Activated T-cell treated with anti-CD3 and anti-CD28 coated beads for 48 hours (primary cell): ENCODE measurements at regions not wholly inside any gene's neighbourhood (a gene's known extent, or its start where the extent isn't known, plus 50 kb on each side); places are given as distances from the start of the nearest gene placed in this dataset.
"Not testable (repeated sequence)": the region's sequence is repeated elsewhere in the genome, so short reads cannot be mapped to it uniquely, and the experiment has no call there.

Source experiments
- DNase-seq: peaks from one replicate; pipeline ENCODE4 v3.0.0-alpha.2; 2020; ENCODE audit warnings: low read depth

DNA sequence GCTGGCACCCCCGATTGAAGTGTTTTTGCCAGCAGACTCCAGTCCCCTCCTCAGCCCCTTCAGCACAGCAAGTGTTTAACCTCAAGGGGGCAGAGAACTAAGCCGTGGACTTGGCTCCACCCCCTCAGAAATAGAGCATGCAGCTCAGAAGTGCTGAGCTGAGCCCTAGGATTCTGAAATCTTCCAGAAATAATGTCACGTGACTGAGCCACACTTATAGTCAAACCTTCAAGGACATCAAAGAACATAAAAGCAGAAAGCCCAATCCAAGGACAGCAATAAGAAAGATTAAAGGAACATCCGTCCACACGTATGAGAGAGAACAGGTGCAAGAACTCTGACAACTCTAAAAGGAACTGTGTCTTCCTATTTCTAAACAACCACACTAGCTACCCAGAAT lies 317.7 kb upstream of the LRFN5 start:
- DNase-seq = no peak

DNA sequence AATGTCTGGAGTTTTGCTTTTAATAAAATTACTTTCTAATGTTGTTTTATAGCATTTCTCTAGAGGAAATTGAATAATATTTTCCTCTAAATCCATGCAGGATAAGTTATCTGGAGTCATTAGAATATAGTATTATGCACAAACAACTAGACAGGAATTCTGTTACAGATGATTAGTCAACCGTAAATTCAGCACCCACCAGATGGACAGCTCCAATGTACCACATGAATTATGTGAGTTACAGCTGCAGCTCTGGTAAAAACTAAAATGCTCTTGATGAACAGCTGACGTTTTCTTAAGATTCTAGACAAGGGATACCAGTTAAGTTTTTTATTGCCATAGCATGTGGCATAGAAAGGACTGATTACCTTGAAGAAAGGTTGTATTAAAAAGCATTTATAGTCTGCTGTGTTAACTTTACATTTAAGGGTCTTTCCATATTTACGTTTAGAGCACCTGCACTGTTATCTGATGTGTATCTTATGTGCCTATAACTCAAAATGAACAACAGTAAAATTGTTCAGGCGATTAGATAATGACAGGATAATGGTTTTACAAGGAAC lies 321.4 kb upstream of the LRFN5 start:
- DNase-seq = no peak

DNA sequence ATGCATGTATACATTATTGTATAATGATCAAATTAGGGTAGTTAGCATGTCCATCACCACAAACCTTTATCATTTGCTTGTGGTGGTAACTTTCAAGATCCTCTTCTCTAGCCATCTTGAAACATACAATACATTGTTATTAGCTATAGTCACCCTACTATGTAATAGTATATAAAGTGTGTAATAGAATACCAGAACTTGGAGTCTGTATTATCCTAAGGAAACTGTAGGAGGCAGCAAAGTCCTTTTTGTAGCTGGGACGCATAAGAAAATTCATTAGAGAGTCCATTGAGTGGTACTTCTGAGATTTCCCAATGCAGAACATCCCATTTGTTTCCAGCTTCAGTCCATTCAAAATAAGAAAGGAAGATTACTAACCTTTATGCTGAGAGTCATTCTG lies 325.9 kb upstream of the LRFN5 start:
- no peak for DNase-seq

DNA sequence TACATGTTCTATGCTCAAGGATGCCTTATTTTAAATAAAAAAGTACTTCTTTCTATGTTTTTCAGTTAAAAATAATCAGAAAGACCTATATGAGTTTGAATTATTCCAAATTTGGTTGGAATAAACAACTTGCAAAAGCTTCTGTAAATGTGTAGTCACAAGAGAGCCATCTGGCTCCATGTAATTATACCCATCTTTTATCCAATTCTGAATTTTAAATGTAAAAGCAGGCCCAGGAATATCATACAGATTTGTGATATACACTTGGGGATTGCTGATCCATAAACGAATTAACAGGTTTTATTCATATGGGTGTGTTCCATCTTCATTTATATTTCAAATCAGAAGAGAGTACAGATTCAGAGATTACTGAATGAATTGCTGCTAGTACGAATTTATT lies 329.2 kb upstream of the LRFN5 start:
- no peak for DNase-seq

DNA sequence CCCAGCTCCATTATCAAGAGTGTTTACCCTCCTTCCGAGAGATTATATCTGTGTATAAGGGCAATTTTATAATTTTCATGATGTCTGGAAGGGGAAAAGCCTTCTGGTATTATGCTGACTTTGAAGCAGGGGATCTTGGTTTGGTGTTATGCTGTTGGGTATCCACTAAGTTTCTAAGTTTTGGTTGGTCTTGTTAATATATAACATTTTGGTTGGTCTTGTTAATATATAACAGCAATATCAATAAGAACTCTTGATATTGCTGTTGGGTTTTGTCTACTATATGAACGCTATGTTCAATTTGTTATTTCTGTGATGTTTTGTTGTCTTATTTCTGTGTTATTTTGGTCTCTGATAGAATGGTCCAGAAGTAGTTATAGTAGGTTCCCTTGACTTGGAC lies 349.2 kb upstream of the LRFN5 start:
- DNase-seq = no peak

DNA sequence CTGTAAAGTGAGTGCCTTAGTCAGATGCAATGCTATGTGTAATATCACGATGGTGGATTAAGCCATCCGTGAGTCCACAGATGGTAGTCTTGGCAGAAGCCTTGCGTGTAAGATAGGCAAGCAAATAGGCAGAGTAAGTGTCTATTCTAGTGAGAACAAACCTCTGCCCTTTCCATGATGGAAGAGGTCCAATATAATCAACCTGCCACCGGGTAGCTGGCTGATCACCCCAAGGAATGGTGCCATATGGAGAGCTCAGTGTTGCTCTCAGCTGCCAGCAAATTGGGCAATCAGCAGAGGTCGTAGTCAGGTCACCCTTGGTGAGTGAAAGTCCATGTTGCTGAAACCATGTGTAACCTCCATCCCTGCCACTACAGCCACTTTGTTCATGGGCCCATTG lies 371.2 kb upstream of the LRFN5 start:
- no peak for DNase-seq

DNA sequence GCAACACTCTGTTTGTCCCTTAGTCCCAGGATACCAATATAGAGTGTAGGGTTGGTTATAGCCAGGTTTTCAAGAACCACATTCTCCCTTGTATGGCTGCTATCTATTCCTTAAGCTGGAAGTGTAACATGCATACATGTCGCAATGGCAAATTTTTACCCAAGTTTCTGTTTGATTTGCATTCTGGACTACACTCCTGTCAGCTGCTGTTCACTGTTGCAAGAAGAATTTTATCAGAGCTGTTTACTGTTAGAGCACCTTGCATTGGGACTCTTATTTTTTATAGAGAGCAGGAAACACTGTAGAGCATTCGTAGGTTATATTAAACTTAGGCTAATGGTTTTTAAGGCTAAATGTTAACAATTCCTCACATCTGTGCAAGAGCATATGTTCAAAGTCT lies 376.0 kb upstream of the LRFN5 start:
- DNase-seq = no peak

DNA sequence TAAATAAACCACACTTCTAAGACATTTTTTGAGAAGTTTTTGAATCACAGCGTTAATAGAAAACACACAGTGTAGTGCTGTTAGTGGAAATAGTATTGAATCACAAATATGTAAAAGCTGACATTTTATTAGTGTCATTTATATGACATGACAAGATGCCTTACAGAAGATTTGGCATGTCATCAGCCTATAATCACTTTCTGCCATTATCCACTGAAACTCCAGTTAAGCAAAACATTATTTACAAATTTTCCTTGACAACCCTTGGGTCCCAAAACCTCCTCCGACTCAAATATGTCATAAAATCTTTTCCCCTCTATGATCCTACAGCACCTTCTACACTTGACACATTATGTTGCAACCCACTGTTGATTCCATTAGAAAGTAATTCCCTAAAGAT lies 376.9 kb upstream of the LRFN5 start:
- no peak for DNase-seq

DNA sequence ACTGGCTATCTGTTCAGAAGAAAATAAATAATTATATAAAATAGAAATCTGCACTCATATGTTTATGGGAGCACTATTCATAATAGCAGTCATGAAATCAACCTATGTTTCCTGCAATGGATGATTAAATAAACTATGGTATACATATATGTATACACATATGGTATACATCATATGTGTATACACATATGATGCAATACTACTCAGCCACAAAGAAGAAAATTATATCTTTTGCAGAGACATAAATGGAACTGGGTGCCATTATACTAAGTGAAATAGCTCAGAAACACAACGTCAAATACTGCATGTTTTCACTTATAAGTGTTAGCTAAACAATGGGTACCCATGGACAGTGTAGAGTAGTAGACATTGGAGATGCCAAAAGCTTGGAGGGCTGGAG lies 381.2 kb upstream of the LRFN5 start:
- no peak for DNase-seq

DNA sequence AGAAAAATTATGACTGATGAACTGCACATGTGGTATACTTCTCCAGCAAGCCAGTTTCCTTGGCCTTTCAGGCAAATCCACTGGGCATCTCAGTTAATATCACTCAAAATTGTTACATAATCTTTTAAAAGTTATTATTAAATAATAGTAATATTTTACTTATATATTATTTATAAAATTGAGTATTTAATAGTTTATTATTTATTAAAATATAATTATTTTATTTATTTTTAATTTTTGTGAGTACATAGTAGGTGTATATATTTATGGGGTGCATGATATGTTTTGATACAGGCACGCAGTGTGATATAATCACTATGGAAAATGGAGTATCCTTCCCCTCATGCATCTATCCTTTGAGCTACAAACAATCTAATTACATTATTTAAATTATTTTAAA lies 384.1 kb upstream of the LRFN5 start:
- DNase-seq = no peak

DNA sequence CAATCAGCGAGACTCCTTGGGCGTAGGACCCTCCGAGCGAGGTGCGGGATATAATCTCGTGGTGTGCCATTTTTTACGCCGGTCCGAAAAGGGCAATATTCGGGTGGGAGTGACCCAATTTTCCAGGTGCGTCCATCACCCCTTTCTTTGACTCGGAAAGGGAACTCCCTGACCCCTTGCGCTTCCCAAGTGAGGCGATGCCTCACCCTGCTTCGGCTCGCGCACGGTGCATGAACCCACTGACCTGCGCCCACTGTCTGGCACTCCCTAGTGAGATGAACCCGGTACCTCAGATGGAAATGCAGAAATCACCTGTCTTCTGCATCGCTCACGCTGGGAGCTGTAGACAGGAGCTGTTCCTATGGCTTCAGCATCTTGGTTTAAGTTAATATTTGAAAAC lies 391.7 kb upstream of the LRFN5 start:
- DNase-seq = not testable (repeated sequence)

DNA sequence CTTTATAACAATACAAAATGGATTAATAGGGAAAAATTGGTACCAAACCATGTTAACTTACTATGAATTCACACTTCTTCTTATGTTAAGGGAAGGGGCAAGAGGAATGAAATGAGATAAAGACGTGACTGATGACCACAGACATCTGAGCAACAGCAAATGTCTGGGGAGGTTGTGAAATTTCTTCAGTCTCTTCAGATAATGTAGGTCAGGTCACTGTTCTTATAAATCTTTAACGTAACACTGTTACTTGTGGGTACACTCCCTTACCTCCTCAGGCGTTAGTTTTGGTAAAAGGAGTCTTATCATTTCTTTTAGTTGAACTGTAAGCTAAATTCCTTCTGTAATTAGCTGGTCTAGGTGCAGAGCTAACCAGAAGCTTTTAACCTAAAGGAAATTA lies 405.0 kb upstream of the LRFN5 start:
- DNase-seq = no peak

DNA sequence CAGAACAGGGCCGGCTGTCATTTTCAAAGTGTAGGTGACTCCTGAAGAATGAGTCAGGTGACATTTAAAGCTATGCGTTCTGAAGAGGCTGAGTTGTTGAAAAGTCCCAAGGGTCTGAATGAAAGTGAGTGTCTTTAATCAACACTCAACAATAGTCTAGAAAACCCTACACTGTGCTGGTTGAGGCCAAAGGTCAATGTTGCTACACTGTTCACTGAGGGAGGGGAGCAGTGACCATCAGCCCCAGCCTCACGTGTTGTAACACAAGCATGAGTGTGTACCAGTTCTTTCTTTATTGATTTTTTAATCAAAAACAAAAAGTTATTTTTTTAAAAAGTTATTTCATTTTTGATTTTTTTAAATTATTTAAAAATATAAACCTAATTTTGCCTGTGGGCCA lies 418.8 kb upstream of the LRFN5 start:
- DNase-seq = no peak

DNA sequence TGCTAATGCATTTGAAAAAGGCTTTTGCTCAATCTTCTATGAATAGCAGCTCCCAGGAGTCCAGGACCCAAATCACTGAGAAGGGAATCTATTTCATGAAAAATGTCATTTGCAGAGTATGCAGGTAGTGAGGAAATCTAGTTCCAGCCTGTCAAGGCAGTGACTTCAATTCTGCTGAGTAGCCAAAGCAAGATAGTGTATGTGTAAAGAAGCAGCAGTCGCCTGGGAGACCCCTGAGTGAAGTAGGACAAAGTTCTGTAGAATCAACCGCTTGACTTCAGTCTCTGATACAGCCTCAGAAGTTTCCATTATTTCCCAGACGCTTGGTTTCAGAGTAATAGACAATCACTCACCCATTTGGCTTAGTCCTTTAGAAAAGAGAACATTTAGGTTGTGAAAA lies 435.6 kb upstream of the LRFN5 start:
- no peak for DNase-seq

DNA sequence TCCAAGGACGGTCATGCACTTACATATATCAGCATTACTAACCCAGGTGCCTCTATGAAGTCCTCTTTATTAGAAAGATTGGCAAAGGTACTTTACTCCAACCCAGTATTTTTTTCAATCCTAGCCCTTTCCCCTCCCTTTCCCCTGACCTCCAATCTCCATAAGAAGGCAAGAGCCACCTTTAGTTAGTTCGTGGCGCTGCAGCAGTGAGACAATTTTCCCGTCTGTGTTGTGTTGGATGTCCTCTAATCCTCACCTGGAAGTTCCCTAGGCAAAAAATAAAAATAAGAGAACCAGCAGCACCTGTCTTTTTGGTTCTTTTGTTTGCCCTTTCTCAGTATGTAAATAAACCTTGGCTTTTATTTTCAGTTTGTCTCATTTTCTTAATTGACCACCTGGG lies 439.6 kb upstream of the LRFN5 start:
- DNase-seq = no peak

DNA sequence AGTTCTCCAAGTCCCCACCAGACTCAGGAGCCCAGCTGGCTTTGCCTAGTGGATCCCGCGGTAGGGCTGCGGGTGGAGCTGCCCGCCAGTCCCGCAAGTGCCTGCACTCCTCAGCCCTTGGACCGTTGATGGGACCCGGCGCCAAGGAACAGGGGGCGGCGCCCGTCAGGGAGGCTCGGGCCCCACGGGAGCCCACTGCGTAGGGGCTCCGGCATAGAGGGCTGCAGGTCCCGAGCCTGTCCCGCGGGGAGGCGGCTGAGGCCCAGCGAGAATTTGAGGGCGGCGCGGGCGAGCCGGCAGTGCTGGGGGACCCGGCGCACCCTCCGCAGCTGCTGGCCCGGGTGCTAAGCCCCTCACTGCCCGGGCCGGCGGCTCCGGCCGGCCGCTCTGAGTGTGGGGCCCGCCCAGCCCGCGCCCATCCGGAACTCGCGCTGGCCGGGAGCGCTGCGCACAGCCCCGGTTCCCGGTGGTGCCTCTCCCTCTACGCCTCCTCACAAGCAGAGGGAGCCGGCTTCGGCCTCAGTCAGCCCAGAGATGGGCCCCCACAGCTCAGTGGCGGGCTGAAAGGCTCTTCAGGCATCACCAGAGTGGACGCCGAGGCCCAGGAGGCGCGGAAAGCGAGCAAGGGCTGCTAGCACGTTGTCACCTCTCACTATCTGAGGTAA lies 452.4 kb upstream of the LRFN5 start:
- DNase-seq = no peak

DNA sequence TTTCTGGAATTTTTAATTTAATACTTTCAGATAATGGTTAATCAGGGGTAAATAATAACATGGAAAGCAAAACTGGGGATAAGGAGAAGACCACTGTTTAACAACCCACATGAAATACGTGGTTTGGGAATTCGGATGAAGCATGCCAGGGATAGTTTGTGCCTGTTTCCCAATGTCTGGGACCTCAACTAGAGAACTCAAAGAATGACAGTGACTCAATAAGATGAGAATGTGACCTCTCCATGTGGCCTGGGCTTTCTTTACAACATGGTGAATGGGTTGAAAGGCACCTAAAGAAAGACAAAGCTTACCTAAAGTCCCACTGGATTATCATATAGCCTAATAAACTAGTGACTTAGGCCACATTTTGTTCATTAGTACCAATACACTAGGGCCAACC lies 460.3 kb upstream of the LRFN5 start:
- no peak for DNase-seq

DNA sequence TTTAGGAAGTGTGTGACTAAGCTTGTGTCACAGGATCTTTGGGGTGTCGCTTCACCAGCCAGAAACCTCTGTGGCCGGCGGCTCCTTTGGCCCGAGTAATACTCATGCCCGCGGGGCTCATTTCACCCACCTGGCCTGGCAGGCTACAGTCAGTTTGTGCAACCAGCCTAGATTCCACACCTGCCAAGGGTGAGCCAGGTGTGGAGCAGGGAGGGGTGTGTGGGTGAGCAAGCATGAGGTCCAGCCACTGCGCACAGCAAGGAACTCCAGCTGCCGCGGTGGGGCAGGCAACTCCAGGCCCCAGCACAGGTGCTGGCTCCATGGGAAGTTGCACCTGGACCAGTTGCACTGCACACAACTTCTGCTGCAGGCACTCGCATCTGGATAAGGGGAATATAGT lies 462.3 kb upstream of the LRFN5 start:
- DNase-seq = no peak

DNA sequence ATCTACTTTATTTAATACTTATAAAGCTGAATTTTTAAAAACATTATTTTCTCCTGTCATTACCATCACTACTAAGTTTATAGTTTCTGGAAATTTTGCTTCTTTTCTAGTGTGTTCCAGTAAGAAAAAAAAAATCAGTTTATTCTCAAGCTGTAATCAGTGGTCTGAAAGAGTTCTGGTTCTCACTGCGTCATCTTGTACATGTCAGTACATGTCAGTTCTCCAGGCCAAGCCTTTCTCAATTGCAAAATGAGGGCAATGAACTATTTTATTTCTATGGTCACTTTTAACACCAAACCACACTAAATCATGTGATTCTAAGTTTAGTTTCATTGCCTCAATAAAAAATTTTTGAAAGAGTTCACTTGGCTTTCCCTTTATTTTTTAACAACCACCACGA lies 468.9 kb upstream of the LRFN5 start:
- DNase-seq = no peak

DNA sequence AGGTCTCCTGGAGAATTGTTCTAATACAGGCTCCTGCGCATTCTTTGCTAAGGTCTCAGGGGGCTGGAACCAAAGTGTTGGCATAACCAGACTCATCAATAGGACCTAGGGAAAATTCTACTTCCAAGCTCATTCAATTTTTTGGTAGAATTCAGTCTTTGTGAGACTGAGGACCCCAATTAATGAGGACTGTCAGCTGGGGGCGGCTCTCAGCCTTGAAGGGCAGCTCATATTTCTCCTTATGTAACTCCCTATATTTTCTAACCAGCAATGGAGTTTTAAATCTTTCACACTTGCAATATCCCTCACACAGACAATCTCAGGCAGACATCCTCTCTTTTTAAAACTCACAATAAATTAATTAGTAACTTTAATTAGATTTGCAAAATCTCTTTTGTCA lies 476.4 kb upstream of the LRFN5 start:
- no peak for DNase-seq

DNA sequence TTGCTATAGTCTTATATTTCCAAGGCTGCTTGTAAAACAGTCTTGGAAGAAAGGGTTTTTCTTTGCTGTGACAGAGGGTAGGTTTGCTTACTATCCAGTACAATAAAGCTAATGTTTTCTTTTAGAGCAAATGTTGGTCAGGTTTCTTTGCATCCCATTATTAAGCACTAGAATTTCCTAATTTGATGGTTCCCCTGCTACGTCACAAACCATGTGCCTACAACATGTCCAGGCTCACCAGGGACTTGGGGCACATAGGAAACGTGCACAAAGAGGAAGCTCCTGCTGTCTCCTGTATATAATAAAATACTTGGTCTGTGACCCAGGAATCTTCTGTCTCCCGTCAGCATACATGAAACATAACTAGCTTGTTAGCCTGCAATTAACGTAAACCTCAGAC lies 486.3 kb upstream of the LRFN5 start:
- DNase-seq = no peak

DNA sequence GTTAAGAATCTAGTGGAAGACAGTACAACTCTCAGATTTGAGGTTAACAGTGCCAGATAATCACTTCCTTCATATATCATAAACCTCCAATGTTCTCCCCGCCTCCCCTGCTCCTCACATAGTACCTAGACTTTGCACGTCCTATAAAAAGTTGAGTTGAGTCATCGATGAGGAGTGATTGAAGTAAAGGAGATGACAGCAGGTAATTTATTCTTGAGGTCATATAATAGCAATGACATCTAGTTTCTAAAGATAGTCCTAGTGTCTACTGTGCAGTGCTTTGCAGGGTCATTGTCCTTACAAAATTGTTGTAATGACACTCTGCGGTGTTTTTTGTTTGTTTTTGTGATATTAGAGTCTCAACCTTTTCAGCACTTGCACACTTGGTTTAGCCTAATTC lies 510.5 kb upstream of the LRFN5 start:
- DNase-seq = no peak

DNA sequence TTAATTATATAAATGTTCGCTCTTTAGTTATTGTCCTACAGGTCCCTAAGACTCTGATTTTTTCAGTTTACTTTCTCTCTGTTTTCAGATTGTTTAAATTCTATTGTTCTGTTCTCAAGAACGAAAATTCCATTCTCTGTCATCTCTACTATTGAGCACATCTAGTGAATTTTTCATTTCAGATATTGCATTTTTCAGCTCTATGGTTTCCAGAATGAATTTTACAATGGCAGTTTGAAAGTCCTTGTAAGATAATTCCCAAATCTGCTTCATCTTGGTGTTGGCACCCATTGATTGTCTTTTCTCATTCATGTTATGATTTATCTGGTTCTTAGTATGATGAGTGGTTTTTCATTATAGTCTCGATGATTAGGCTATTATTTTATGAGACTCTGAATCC lies 519.6 kb upstream of the LRFN5 start:
- DNase-seq = no peak

DNA sequence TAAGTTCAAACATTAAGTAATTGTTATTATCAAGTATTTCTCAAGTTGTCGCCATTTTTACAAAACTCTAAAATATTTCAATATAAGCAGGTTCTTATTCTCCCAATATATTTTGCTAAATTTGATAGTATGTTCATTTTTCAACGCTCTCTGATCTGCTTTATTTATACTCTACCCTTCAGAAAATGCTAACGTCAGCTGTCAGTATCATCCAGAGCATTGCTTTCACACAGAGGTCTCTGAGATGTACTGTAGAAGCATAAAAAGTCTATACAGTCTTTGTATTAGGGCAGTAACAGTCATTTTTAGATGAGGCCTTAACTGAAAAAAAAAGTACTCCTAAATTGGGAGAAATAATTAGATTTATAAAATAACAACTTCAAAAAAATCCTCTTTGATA lies 533.1 kb upstream of the LRFN5 start:
- DNase-seq = no peak

DNA sequence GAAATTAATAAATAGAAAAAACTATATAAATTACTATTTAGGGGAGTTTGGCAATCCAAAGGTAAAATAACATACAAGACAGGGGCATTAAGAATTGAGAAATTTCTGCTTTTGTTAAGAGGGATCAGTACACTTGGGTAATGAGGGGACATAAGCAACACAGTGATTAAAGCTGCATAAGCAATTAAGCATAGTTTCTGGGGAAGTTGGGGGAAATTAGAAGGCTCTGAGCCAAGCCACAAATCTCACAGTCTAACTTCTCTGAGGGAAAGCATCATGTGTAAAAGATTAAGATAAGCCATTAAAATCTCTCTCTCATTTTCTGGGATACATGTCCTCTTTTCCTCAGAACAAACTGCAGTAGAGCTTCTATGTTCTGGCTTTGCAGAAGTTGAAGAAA lies 533.9 kb upstream of the LRFN5 start:
- no peak for DNase-seq
